VCaP (cell line): ENCODE measurements at regions not wholly inside any gene's neighbourhood (a gene's known extent, or its start where the extent isn't known, plus 50 kb on each side); places are given as distances from the start of the nearest gene placed in this dataset.
"Not testable (repeated sequence)": the region's sequence is repeated elsewhere in the genome, so short reads cannot be mapped to it uniquely, and the experiment has no call there.

Source experiments
- H3K27ac ChIP-seq: fragments of 450-650 bp; 2 replicates; pipeline ENCODE4 v1.5.1; 2017
- TF ChIP-seq, protein P1 (sequence below): fragments of 450-650 bp; conservative IDR thresholded peaks from 2 replicates; pipeline ENCODE4 v1.5.1; 2017; ENCODE audit warnings: mild to moderate bottlenecking, moderate library complexity

DNA sequence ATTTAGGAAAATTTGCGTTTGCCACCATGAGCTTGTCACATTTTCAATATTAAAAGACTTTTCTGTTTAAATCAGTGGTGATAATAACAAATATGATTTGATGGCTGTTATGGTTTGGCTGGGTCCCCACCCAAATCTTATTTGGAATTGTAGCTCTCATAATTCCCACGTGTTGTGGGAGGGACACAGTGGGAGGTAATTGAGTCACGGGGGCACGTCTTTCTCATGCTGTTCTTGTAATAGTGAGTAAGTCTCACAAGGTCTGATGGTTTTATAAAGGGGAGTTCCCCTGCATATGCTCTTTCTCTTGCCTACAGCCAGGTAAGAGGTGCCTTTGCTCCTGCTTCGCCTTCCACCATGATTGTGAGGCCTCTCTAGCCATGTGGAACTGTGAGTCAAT is 83.4 kb upstream of the RGPD4 start:
- H3K27ac ChIP-seq = no peak overlapping the region
- TF ChIP-seq, protein P1, sequence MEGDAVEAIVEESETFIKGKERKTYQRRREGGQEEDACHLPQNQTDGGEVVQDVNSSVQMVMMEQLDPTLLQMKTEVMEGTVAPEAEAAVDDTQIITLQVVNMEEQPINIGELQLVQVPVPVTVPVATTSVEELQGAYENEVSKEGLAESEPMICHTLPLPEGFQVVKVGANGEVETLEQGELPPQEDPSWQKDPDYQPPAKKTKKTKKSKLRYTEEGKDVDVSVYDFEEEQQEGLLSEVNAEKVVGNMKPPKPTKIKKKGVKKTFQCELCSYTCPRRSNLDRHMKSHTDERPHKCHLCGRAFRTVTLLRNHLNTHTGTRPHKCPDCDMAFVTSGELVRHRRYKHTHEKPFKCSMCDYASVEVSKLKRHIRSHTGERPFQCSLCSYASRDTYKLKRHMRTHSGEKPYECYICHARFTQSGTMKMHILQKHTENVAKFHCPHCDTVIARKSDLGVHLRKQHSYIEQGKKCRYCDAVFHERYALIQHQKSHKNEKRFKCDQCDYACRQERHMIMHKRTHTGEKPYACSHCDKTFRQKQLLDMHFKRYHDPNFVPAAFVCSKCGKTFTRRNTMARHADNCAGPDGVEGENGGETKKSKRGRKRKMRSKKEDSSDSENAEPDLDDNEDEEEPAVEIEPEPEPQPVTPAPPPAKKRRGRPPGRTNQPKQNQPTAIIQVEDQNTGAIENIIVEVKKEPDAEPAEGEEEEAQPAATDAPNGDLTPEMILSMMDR = no peak

DNA sequence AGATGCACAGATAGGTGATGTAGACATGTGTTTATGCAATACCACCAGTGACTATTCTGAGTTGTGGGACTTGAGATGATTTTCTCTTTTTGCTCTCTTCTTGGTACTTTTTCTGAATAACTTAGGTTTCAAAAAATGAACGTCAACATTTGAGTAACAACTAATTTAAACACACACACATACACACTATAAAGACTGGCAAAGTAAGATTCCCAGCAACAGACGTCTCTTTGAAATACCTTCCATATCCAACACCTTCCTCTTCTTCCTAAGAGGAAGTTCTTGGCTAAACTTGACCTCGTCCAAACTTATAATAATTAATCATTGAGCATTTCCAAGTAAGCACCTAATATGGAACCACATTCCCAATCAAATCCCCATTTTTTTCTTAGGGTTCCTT is 81.6 kb upstream of the RGPD4 start:
- TF ChIP-seq, protein P1 = no peak
- no peak overlapping the region for H3K27ac ChIP-seq

DNA sequence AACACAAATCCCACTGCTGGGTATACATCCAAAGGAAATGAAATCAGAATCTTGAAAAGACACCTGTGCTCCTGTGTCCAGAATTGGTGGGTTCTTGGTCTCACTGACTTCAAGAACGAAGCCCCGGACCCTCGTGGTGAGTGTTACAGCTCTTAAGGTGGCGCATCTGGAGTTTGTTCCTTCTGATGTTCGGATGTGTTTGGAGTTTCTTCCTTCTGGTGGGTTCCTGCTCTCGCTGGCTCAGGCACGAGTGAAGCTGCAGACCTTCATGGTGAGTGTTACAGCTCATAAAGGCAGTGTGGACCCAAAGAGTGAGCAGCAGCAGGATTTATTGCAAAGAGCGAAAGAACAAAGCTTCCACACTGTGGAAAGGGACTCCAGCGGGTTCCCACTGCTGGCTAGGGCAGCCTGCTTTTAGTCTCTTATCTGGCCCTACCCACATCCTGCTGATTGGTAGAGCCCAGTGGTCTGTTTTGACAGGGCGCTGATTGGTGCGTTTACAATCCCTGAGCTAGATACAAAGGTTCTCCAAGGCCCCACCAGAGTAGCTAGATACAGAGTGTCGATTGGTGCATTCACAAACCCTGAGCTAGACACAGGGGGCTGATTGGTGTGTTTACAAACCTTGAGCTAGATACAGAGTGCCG is 80.0 kb upstream of the RGPD4 start:
- H3K27ac ChIP-seq = not testable (repeated sequence)

DNA sequence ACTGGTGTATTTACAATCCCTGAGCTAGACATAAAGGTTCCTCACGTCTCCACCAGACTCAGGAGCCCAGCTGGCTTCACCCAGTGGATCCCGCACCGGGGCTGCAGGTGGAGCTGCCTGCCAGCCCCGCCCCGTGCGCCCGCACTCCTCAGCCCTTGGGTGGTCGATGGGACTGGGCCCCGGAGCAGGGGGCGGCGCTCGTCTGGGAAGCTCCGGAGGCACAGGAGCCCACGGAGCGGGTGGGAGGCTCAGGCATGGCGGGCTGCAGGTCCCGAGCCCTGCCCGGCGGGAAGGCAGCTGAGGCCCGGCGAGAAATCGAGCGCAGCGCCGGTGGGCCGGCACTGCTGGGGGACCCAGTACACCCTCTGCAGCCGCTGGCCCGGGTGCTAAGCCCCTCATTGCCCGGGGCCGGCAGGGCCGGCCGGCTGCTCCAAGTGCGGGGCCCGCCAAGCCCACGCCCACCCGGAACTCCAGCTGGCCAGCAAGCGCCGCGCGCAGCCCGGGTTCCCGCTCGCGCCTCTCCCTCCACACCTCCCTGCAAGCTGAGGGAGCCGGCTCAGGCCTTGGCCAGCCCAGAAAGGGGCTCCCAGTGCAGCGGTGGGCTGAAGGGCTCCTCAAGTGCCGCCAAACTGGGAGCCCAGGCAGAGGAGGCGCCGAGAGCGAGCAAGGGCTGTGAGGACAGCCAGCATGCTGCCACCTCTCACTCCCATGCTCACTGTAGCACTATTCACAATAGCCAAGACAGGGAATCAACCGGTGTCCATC is 79.3 kb upstream of the RGPD4 start:
- not testable (repeated sequence) for H3K27ac ChIP-seq

DNA sequence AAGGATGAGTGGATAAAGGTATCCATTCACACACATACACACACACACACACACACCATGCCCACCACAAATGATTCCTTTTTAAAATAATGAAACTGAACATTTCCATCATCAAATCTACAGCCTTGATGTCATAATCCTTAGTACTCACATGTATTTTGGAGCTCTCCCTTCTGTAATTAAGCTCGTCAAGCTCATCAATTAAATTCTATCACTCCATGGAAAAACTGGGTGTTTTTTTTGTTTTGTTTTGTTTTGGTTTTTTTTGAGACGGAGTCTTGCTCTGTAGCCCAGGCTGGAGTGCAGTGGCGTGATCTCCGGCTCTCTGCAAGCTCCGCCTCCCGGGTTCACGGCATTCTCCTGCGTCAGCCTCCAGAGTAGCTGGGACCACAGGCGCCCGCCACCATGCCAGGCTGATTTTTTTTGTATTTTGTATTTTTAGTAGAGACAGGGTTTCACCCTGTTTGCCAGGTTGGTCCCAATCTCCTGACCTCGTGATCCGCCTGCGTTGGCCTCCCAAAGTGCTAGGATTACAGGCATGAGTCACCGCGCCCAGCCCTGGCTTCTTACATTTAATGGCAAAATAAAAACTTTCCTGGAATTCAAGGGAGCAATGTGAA is 78.6 kb upstream of the RGPD4 start:
- TF ChIP-seq, protein P1 = no peak
- H3K27ac ChIP-seq = no peak overlapping the region

DNA sequence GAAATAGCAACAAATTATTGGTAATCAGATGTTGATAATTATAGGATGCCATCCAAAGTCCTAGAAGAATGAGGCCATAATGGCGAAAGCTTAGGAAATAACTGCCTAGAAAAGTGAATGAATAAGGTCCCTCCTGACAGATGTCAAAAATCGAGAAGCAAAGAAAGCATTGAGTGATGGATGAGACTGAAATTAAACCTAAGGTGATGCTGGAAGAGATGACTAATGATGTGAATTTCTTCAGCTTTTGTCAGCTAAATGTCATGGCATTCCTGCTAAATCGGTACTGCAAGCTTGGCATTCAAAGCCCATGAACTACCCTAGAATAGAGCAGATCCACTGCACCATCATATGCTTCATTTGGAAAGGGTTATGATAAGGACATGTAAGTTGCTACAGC is 74.8 kb upstream of the RGPD4 start:
- TF ChIP-seq, protein P1 = no peak
- H3K27ac ChIP-seq = no peak overlapping the region

DNA sequence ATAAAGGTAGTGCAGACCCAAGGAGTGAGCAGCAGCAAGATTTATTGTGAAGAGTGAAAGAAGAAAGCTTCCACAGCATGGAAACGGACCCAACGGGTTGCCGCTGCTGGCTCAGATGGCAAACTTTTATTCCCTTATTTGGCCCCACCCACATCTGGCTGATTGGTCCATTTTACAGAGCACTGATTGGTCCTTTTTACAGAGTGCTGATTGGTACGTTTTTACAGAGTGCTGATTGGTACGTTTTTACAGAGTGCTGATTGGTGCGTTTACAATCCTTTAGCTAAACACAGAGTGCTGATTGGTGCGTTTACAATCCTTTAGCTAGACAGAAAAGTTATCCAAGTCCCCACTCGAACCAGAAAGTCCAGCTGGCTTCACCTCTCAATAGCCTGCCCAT is 72.9 kb upstream of the RGPD4 start:
- H3K27ac ChIP-seq = not testable (repeated sequence)

DNA sequence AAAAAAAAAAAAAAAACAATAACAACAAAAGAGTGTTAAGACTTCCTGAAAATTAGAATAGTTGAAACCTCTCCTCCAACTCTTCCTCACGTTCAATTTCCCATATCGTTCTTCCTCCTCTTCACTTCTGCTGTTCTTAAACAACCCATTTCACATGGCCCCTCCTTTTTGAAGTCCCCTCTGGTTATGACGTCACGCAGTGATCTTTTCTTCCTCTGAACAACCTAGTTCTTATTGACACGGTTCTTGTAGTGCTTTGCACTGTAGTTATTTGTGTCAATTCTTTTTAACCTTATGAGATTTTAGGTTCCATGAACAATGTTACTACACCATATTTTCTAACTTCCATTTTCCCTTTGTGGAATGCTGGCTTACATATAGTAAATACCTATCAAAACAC is 69.5 kb upstream of the RGPD4 start:
- TF ChIP-seq, protein P1 = no peak
- no peak overlapping the region for H3K27ac ChIP-seq

DNA sequence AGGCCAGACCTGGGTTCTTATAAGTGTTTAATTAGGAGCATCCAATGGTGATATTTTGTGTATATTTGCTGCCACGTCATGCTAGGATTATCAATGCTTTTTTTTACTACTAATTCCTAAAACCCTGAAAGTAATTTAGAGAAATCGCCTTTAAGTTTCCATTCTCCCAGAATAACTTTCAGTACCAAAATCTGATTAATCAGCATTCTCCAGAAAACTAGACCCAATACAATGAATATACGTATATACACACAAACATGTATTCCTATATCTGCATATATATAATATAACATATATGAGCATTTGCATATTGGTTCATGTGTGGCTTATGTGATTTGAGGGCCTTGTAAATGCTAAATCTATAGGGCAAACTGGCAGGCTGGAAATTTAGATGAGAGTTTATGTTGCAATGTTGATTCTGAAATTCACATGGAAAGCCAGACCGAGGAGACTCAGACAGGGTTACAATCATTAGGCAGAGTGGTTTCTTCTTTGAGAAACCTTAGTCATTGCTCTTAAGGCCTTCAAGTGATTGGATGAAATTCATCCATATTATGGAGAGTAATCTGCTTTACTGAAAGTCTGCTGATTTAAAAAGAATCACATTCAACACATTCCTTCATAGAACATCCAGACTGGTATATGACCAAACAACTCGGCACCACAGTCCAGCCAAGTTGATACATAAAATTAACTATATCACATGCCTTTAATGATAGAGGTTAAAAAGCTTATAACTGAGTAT is 65.9 kb upstream of the RGPD4 start:
- TF ChIP-seq, protein P1 = no peak
- peak overlapping the region; percentile 27 for H3K27ac ChIP-seq
